NOMO-1 (cell line): ENCODE measurements at regions not wholly inside any gene's neighbourhood (a gene's known extent, or its start where the extent isn't known, plus 50 kb on each side); places are given as distances from the start of the nearest gene placed in this dataset.

ENCODE experiments used
- DNase-seq, 2 experiments: peaks; one replicate each; lab custom pipeline; 2025; ENCODE audit not compliant: unreplicated experiment in 2 of 2; lab: John Stamatoyannopoulos, UW

DNA sequence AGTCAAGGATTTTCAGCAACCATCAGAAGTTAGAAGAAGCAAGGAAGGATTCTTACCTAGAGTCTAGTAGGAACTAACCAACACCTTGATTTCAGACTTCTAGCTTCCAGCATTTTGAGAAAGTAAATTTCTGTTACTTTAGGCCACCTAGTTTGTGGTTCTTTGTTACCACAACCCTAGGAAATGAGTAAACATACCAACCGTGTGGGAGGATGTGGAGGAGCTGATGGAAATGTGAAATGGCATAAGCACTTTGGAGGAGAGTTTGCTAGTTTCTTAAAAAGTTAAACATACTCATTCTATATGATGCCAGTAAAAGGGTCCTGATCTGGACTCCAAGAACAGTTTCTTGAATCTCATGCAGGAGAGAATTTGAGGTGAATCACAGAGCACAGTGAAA lies 679.4 kb downstream of the PDHA2 start:
- no peak for DNase-seq

DNA sequence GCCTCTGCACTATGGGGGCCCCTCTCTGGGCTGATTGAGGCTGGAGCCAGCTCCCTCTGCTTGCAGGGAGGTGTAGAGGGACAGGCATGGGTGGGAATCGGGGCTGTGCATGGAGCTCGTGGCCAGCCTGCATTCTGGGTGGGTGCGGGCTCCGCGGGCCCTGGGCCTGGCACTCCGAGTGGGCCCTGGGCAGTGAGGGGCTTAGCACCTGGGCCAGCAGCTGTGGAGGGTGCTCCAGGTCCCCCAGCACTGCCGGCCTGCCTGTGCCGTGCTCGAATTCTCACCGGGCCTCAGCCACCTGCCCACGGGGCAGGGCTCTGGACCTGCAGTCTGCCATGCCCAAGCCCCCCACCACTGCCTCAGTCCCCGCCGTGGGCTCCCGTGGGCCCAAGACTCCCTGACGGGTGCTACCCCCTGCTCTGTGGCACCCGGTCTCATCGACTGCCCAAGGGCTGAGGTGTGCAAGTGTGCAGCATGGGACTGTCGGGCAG lies 681.2 kb downstream of the PDHA2 start:
- no peak for DNase-seq

DNA sequence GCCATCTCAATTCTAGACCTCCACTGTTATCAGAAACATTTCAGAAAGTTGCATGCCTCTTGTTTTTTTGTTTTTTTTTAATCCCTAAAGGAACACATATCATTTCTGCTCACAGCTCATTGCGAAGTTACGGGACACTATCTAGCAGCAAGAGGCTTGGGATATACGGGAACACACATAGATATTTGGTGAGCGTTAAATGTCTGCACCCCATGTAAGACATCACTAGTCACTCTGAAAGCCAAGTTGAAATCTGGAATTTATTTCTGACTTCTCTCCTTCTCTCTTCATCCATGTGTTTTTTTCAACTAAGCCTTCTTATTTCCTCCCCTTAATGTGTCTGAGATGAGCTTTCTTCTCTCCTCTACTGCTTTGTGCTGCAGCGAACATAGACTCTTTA lies 683.7 kb downstream of the PDHA2 start:
- no peak for DNase-seq

DNA sequence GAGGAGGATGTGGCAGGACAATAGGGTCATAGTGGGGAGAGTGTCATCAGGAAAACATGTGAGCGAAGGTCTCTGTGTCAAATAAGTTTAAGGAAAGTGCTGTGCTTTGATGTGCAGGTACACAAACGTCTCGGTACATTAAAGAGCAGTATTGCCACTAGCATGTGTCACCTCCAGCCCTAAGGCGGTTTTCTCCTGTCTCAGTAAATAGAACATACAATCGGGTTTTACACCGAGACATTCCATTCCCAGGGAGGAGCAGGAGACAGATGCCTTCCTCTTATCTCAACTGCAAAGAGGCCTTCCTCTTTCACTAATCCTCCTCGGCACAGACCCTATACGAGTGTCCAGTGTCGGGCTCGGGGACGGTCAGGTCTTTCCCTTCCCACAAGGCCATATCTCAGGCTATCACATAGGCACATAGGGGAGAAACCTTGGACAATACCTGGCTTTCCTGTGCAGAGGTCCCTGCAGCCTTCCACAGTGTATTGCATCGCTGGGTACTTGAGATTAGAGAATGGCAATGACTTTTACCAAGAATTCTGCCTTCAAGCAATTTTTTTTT lies 684.5 kb downstream of the PDHA2 start:
- DNase-seq: no peak

- DNase-seq: no peak
Measured at GRCh38 chr4:96525898-96526297, 686.0 kb downstream of the PDHA2 start.

DNA sequence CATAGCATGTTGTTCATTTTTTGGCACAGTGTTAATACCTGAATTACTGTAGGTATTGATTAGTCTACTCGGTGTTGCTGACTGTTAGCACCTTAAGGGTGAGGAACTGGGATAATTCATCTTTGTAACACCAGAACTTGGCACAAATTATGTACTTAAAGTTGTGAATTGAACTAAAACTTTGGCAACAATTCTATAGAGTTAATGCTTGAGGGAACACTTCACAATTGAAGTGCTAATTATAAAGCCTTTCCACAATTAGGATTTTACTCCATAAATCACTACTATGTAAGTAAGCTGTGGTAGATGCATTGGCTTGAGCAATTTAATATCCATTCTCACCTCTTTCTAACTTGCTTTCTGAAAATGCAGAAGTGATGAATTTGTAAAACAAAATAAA lies 686.7 kb downstream of the PDHA2 start:
- no peak for DNase-seq

DNA sequence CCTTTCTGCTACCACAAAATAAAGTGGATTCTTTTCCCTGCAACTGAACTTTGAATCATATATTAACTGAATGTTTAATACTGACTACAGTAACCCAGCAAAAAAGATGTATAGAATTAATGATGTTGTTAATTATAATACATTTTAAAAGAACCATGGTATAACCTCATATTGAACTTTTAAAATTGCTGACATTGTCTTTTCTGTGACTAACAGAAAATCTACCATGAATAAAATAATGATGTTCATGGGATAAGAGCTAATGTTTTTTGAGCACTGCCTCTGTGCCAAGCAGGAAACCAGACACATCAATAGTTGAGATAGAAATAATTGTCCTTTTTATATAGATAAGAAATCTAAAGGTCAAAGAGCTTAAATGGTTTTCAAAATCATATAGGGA lies 691.9 kb downstream of the PDHA2 start:
- no peak for DNase-seq

DNA sequence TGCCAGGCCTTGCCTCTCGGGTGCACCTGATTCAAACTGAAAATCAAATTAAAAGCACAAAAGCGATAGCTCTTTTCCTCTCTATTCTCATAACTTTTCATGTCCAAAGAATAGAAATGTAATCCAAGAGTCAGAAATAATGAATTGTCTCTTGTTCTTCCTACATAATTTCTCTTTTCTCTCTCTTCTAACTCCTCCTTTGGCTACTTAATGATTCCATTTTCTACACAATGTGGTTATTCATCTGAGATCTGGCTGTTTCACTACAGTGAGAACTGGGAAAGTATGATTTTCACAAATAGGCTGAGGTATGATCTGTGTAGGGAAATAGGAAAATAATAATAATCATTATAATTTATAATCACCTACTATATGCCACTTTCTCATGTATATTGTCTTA lies 703.5 kb downstream of the PDHA2 start:
- DNase-seq: no peak

DNA sequence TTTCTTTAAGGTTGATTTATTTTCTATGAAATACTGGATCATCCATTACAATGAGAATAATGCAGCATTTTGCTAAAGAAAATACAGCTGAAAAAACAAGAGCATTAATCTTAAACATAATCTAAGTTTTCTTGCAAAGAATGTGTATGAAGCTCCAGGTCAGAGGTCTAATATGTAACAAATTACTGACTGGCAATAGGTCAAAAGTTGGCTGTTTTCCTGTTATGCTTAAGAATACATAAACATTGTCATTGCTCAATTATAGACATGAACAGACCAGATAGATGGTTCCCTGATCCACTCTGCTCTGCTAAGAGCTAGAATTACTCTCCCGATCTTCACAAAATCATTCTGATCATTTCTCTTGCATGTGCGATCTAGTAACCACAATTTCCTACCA lies 718.6 kb downstream of the PDHA2 start:
- no peak for DNase-seq

- no peak for DNase-seq
Measured at GRCh38 chr4:96566755-96567154, 726.9 kb downstream of the PDHA2 start.

DNA sequence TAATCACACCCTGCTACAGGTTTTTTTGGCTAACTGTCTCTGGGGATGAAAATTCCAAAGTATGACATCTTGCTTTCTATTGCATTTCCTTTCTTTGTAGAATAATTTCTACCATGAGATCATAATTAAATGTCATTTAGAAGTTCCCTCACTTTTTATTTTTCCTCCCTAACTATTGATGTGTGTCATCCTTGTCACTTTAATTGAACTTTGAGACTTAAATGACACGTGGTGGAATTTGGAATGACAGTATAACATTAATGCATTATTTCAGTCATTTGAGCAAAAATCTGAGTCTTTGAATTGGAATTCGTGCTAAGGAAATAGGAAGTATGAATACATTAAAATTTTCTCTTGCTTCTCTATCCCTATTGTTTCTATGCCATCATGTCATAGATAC lies 745.4 kb downstream of the PDHA2 start:
- no peak for DNase-seq

GRCh38 chr4:96593422-96593821 lies 753.5 kb downstream of the PDHA2 start:
- no peak for DNase-seq

DNA sequence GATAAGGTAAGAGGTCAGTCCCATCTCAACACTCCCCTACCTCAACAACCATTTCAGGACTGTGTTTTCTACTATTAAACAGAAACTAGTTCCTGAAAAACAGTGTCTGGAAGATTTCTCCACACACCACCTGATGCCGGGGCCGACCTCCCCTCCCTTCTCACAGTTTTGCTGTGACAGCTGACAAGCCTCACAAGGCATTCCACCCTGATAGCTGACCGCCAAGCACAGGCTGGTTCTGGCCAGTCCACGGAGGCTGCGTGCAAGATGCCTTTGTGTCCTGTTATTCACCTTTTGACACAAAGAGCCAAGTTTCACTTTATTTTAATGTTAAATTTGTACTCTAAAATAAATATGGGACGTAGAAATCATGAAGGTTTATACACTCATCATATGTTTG lies 758.6 kb downstream of the PDHA2 start:
- DNase-seq: no peak

DNA sequence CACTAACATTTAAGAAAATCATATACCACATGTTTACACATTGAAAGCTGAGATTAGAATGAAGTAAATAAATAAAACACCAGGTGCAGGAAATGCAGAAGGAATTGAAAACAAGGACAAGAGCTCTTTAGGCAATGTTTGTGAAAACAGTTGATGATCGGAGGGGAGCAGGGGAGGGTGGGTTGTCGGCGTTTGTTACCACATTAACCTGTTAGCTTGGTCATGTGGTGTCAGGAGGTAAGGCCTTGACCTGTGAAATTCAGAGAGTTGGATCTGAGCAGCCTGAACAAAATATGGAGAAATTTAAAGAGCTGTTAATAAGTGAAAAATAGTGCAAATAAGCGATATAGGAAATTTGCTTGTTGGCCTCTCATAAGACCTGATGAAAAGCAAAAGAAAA lies 759.9 kb downstream of the PDHA2 start:
- no peak for DNase-seq

DNA sequence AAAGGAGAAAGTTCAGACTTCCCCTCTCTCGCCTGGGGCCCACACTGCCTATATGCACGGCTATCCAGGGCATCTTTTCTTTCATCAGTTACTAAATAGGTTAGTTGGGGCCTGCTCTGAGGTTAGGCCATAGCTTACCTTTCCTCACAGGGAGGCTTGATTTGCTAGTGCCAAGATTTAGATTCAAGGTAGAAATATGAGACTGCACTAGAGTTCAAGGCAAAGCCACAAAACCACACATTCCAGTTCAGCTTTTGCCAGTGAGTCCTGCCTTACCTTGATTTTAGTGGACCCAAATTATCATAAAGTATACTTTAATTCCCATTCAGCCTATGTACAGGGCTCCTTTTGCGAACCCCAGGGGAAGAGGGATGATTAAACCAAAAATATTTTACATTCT lies 762.8 kb downstream of the PDHA2 start:
- DNase-seq: no peak

DNA sequence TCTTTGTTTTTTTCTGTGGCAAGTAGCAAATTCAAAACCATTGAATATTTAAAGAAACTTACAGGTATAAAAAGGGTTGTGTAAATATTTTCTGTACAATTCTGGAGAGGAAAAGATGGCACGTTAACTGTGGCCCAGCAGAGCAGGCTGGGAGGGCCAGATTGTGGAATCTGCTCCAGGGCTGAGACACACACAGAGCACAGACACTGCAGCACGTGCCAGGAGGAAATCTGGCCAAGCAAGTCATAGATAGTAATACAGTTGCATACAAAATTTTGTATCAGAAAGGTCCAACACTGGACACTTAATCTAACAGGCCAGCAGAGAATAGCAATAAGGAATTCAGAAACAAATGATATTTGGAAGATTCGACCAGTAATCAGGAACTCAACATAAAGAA lies 763.7 kb downstream of the PDHA2 start:
- no peak for DNase-seq

DNA sequence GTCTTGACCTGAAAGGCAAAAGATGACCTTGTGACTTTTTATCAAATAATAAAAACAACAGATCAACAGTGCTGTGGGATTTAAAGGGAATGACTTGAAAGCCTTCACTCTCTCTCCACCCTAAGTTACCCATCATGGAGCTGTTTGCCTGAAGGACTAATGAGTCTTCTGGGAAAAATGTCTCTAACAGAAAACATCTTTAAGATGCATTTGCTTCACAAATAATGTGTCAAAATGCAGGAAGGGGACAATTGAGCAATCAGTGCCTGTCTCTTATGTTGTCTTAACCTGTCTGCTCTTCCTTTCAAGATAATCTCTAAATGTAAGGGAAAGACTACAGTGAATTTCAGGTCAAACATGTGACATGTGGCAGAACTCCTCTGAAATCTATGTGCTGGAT lies 766.6 kb downstream of the PDHA2 start:
- no peak for DNase-seq

DNA sequence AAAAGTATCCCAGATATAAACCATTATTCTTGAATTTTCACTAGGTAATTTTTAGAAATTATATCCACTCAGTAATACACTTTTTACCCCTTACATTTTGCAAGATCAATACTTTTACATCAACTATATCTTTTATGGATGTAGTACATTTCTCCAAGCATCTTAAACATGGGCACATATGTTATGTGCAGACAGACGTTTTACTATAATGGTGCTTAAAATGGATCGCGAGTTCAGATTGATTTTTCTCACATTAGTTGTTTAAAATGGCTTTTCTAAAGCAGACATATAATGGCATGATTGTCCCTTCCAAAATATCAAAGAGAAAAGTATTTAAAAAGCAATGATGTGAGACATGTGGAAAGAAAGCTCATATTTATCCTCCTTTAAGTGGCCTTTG lies 786.1 kb downstream of the PDHA2 start:
- DNase-seq: no peak

- DNase-seq: no peak
Measured at GRCh38 chr4:96630839-96631238, 790.9 kb downstream of the PDHA2 start.

DNA sequence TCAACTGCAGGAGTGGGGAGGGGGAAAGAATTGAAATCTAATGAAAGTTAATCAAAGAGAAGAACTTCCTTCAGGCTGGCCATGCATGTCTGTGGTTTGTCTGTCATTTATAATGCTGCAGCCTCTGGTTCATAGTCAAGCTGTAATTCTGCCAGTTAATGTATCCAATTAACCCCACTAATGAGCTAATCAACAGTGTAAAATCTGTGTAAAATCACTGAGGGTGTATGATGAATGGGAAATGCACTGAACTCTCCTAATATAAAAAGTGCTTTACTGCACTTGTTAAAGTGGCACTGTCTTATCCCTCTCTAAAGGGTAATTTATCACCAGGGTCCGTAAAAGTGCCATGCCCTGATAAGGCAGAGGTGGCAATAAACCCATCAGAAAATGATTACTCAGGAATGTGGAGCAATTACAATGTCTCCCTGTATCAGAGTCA lies 798.1 kb downstream of the PDHA2 start:
- DNase-seq: no peak

- DNase-seq: no peak
Measured at GRCh38 chr4:96639932-96640331, 800.0 kb downstream of the PDHA2 start.

GRCh38 chr4:96642490-96642889 lies 802.6 kb downstream of the PDHA2 start:
- no peak for DNase-seq

DNA sequence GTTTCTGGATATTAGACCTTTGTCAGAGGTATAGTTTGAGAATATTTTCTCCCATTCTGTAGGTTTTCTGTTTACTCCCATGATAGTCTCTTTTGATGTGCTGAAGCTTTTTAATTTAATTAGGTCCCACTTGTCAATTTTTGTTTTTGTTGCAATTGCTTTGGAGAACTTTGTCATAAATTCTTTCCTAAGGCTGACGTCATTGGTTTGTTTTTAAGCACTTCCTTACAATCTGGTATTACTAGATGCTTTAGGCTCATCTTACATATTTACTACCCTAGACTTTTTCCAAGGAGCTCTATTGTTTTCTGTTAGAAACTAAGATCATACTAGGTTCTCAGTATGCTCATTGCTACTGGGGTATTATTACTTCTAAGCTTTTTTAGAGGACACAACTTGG lies 806.3 kb downstream of the PDHA2 start:
- no peak for DNase-seq
